ENCODE measurements at regions not wholly inside any gene's neighbourhood (a gene's known extent, or its start where the extent isn't known, plus 50 kb on each side); places are given as distances from the start of the nearest gene placed in this dataset.

DNA sequence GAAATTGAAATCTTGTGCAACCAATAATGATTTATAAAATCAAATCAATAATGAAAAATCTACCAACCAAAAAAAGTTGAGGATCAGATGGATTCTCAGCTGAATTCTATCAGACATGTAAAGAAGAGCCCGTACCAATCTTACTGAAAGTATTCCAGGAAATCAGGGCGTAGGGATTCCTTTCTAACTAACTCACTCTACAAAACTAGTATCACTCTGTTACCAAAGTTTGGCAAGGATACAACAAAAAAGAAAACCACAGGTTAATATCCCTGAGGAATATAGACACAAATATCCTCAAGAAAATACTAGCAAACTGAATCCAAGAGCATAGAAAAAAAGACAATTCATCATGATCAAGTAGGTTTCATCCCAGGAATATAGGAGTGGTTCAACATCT lies 52.8 kb upstream of the ADGRL4 start:
- Histone ChIP-seq H3K4me2 (ENCODE audit: low read length) (no peak overlapping the region), H3K79me2 (ENCODE audit: insufficient read depth, low read length) (no peaks in the 10 kb centered on the region), H3K9me2 (ENCODE audit: low read depth, low read length) (no peaks in the 10 kb centered on the region), H3K4me1 (ENCODE audit: insufficient read depth, low read length, severe bottlenecking) (no peaks in the 10 kb centered on the region), H3K9ac (ENCODE audit: low read length) (no peak overlapping the region), H3K27ac (ENCODE audit: low read depth, low read length, poor library complexity, severe bottlenecking) (no peak overlapping the region), H4K20me1 (ENCODE audit: insufficient read depth, low read length) (no peaks in the 10 kb centered on the region), H3K36me3 (ENCODE audit: insufficient read depth, low read length) (no peaks in the 10 kb centered on the region), H3K27me3 (ENCODE audit: insufficient read depth, low read length) (no peaks in the 10 kb centered on the region), H3F3A (ENCODE audit: insufficient read depth, low read length) (no peaks in the 10 kb centered on the region), H3K9me3 (ENCODE audit: low read length) (no peaks in the 10 kb centered on the region), H2AFZ (ENCODE audit: low read length) (no peak overlapping the region), H3K4me3 (ENCODE audit: low read depth, low read length, poor library complexity, severe bottlenecking) (no peak overlapping the region)
- no peak for TF ChIP-seq EZH2 (IDR thresholded peaks at IDR 0.05; ENCODE audit: borderline replicate concordance, low read length)
- TF ChIP-seq, protein P1, sequence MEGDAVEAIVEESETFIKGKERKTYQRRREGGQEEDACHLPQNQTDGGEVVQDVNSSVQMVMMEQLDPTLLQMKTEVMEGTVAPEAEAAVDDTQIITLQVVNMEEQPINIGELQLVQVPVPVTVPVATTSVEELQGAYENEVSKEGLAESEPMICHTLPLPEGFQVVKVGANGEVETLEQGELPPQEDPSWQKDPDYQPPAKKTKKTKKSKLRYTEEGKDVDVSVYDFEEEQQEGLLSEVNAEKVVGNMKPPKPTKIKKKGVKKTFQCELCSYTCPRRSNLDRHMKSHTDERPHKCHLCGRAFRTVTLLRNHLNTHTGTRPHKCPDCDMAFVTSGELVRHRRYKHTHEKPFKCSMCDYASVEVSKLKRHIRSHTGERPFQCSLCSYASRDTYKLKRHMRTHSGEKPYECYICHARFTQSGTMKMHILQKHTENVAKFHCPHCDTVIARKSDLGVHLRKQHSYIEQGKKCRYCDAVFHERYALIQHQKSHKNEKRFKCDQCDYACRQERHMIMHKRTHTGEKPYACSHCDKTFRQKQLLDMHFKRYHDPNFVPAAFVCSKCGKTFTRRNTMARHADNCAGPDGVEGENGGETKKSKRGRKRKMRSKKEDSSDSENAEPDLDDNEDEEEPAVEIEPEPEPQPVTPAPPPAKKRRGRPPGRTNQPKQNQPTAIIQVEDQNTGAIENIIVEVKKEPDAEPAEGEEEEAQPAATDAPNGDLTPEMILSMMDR (IDR thresholded peaks at IDR 0.05; ENCODE audit: low read length), result no peak
